ENCODE measurements at regions not wholly inside any gene's neighbourhood (a gene's known extent, or its start where the extent isn't known, plus 50 kb on each side); places are given as distances from the start of the nearest gene placed in this dataset.

- H3K9ac ChIP-seq (ENCODE audit: control insufficient read depth, insufficient read depth, low read length): no peak overlapping the region
- H3K9me3 ChIP-seq (replicated peaks; ENCODE audit: control insufficient read depth, insufficient read depth, low read length): no peaks in the 10 kb centered on the region
- TF ChIP-seq MXI1 (IDR thresholded peaks at IDR 0.05; ENCODE audit: low read depth, low read length): no peak
- TF ChIP-seq, protein P1, sequence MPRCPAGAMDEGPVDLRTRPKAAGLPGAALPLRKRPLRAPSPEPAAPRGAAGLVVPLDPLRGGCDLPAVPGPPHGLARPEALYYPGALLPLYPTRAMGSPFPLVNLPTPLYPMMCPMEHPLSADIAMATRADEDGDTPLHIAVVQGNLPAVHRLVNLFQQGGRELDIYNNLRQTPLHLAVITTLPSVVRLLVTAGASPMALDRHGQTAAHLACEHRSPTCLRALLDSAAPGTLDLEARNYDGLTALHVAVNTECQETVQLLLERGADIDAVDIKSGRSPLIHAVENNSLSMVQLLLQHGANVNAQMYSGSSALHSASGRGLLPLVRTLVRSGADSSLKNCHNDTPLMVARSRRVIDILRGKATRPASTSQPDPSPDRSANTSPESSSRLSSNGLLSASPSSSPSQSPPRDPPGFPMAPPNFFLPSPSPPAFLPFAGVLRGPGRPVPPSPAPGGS (IDR thresholded peaks at IDR 0.05; ENCODE audit: borderline replicate concordance, insufficient read depth, low read depth, low read length, poor library complexity, severe bottlenecking): no peak
- ATAC-seq (no peak), DNase-seq (ENCODE audit: low read depth, low spot score) (no peak), FAIRE-seq (no peak)
- H3K27me3 ChIP-seq (replicated peaks in 1 of 2; ENCODE audit: control insufficient read depth in 2 of 2, insufficient read depth in 2 of 2, low read length in 1 of 2): no peaks in the 10 kb centered on the region
- H3K4me2 ChIP-seq (ENCODE audit: control insufficient read depth, insufficient read depth): no peak overlapping the region
- no peaks in the 10 kb centered on the region for H4K20me1 ChIP-seq (ENCODE audit: control insufficient read depth, insufficient read depth)
- H3K4me3 ChIP-seq: no peak overlapping the region
- H3K79me2 ChIP-seq (ENCODE audit: control insufficient read depth, insufficient read depth, low read length): no peaks in the 10 kb centered on the region
- ChIA-PET SMC1A (ENCODE audit: uncharacterized antibody, unreplicated experiment) (no interaction called here), RAD21 (ENCODE audit: unreplicated experiment) (no interaction called here), CTCF (no interaction called here), POLR2A (no interaction called here)
- BruUV-seq (replicated peaks): no TSS peak
- no peaks in the 10 kb centered on the region for H3K4me1 ChIP-seq (ENCODE audit: control insufficient read depth, insufficient read depth, low read length)
- in situ Hi-C loops (cut with MboI) (no loop called here), intact Hi-C loops (cut with micrococcal nuclease; ENCODE audit: unreplicated experiment) (no loop called here)
- WGBS (ENCODE audit: insufficient coverage, insufficient replicate concordance, low lambda C conversion rate, missing lambda C conversion rate): 44% methylated on average over 2 of the region's 2 CpGs
- no peaks in the 10 kb centered on the region for H3K36me3 ChIP-seq (ENCODE audit: control insufficient read depth in 2 of 2, insufficient read depth in 2 of 2, low read length in 1 of 2)
- no peak overlapping the region for H2AFZ ChIP-seq (ENCODE audit: control insufficient read depth, low read depth, low read length)
- H3K27ac ChIP-seq (ENCODE audit: control insufficient read depth, insufficient read depth): no peak overlapping the region
Observed at GRCh38 chr10:10010397-10010796, 1007.3 kb upstream of the CELF2 start.

DNA sequence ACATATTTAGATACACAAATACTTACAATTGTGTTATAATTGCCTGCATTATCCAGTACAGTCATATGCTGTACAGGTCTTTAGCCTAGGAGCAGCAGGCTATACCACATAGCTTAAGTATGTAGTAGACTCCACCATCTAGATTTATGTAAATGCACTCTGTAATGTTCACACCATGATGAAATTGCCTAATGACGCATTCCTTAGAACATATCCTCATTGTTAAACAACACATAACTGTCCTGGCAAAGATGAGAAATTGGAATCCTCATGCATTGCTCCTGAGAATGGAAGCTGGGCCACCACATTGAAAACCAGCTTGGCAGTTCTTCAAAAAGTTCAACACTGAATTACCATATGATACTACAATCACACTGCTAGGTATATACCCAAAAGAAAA, 1002.8 kb upstream of the CELF2 start:
- no peak overlapping the region for H3K4me2 ChIP-seq (ENCODE audit: control insufficient read depth, insufficient read depth)
- no peak overlapping the region for H3K9ac ChIP-seq (ENCODE audit: control insufficient read depth, insufficient read depth, low read length)
- DNase-seq (ENCODE audit: low read depth, low spot score) (no peak), ATAC-seq (no peak), FAIRE-seq (no peak)
- no peak overlapping the region for H2AFZ ChIP-seq (ENCODE audit: control insufficient read depth, low read depth, low read length)
- no peak overlapping the region for H3K4me3 ChIP-seq
- BruUV-seq (replicated peaks): no TSS peak
- H3K27me3 ChIP-seq (replicated peaks in 1 of 2; ENCODE audit: control insufficient read depth in 2 of 2, insufficient read depth in 2 of 2, low read length in 1 of 2): no peaks in the 10 kb centered on the region
- CTCF ChIA-PET: no interaction called here
- H4K20me1 ChIP-seq (ENCODE audit: control insufficient read depth, insufficient read depth): no peaks in the 10 kb centered on the region
- WGBS (ENCODE audit: insufficient coverage, insufficient replicate concordance, low lambda C conversion rate, missing lambda C conversion rate): 32% methylated on average over 1 of the region's 1 CpG
- no peaks in the 10 kb centered on the region for H3K36me3 ChIP-seq (ENCODE audit: control insufficient read depth in 2 of 2, insufficient read depth in 2 of 2, low read length in 1 of 2)
- intact Hi-C loops (cut with micrococcal nuclease; ENCODE audit: unreplicated experiment): no loop called here
- H3K4me1 ChIP-seq (ENCODE audit: control insufficient read depth, insufficient read depth, low read length): no peaks in the 10 kb centered on the region
- H3K9me3 ChIP-seq (replicated peaks; ENCODE audit: control insufficient read depth, insufficient read depth, low read length): no peaks in the 10 kb centered on the region
- no peak overlapping the region for H3K27ac ChIP-seq (ENCODE audit: control insufficient read depth, insufficient read depth)
- no peaks in the 10 kb centered on the region for H3K79me2 ChIP-seq (ENCODE audit: control insufficient read depth, insufficient read depth, low read length)
- POLR2A ChIA-PET: no interaction called here
- SMC1A ChIA-PET (ENCODE audit: uncharacterized antibody, unreplicated experiment): no interaction called here
- in situ Hi-C loops (cut with MboI): no loop called here
- RAD21 ChIA-PET (ENCODE audit: unreplicated experiment): no interaction called here
- TF ChIP-seq POLR2AphosphoS2 (IDR thresholded peaks at IDR 0.05; ENCODE audit: low read depth, low read length) (no peak), BACH1 (IDR thresholded peaks at IDR 0.05; ENCODE audit: borderline replicate concordance) (no peak), ZNF274 (IDR thresholded peaks at IDR 0.05; ENCODE audit: insufficient read depth, insufficient read length) (no peak), POLR2AphosphoS5 (IDR thresholded peaks at IDR 0.05; ENCODE audit: low read length) (no peak)
- TF ChIP-seq, protein P2, sequence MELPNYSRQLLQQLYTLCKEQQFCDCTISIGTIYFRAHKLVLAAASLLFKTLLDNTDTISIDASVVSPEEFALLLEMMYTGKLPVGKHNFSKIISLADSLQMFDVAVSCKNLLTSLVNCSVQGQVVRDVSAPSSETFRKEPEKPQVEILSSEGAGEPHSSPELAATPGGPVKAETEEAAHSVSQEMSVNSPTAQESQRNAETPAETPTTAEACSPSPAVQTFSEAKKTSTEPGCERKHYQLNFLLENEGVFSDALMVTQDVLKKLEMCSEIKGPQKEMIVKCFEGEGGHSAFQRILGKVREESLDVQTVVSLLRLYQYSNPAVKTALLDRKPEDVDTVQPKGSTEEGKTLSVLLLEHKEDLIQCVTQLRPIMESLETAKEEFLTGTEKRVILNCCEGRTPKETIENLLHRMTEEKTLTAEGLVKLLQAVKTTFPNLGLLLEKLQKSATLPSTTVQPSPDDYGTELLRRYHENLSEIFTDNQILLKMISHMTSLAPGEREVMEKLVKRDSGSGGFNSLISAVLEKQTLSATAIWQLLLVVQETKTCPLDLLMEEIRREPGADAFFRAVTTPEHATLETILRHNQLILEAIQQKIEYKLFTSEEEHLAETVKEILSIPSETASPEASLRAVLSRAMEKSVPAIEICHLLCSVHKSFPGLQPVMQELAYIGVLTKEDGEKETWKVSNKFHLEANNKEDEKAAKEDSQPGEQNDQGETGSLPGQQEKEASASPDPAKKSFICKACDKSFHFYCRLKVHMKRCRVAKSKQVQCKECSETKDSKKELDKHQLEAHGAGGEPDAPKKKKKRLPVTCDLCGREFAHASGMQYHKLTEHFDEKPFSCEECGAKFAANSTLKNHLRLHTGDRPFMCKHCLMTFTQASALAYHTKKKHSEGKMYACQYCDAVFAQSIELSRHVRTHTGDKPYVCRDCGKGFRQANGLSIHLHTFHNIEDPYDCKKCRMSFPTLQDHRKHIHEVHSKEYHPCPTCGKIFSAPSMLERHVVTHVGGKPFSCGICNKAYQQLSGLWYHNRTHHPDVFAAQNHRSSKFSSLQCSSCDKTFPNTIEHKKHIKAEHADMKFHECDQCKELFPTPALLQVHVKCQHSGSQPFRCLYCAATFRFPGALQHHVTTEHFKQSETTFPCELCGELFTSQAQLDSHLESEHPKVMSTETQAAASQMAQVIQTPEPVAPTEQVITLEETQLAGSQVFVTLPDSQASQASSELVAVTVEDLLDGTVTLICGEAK (IDR thresholded peaks at IDR 0.05; ENCODE audit: borderline replicate concordance): no peak
- TF ChIP-seq, protein P3, sequence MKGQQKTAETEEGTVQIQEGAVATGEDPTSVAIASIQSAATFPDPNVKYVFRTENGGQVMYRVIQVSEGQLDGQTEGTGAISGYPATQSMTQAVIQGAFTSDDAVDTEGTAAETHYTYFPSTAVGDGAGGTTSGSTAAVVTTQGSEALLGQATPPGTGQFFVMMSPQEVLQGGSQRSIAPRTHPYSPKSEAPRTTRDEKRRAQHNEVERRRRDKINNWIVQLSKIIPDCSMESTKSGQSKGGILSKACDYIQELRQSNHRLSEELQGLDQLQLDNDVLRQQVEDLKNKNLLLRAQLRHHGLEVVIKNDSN (IDR thresholded peaks at IDR 0.05; ENCODE audit: borderline replicate concordance, extremely low read length, insufficient read depth, low read depth, low read length): no peak
- TF ChIP-seq, protein P4, sequence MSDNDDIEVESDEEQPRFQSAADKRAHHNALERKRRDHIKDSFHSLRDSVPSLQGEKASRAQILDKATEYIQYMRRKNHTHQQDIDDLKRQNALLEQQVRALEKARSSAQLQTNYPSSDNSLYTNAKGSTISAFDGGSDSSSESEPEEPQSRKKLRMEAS (IDR thresholded peaks at IDR 0.05; ENCODE audit: low read depth, low read length): no peak
- TF ChIP-seq, protein P5, sequence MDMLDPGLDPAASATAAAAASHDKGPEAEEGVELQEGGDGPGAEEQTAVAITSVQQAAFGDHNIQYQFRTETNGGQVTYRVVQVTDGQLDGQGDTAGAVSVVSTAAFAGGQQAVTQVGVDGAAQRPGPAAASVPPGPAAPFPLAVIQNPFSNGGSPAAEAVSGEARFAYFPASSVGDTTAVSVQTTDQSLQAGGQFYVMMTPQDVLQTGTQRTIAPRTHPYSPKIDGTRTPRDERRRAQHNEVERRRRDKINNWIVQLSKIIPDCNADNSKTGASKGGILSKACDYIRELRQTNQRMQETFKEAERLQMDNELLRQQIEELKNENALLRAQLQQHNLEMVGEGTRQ (IDR thresholded peaks at IDR 0.05; ENCODE audit: borderline replicate concordance, low read depth, low read length): no peak
